Large intestine (tissue), 3 donors: ENCODE measurements at regions not wholly inside any gene's neighbourhood (a gene's known extent, or its start where the extent isn't known, plus 50 kb on each side); places are given as distances from the start of the nearest gene placed in this dataset.
"Not testable (repeated sequence)": the region's sequence is repeated elsewhere in the genome, so short reads cannot be mapped to it uniquely, and the experiment has no call there.

Experiments
- DNase-seq, 2 donors: peaks; one replicate each; pipeline versions ENCODE4 v3.0.0 to v3.0.0-alpha.2; 2013
- H3K27ac ChIP-seq: one replicate; pipeline ENCODE4 v1.5.1; 2013; ENCODE audit warnings: low read length
- H3K27me3 ChIP-seq: 2 replicates; pipeline ENCODE4 v1.6.1; 2013; ENCODE audit warnings: low read length; ENCODE audit not compliant: control insufficient read depth, insufficient read depth
- H3K36me3 ChIP-seq: 2 replicates; pipeline ENCODE4 v1.6.1; 2013; ENCODE audit warnings: low read length; ENCODE audit not compliant: control insufficient read depth, insufficient read depth
- H3K4me1 ChIP-seq: one replicate; pipeline ENCODE4 v1.6.1; 2013; ENCODE audit warnings: low read length; ENCODE audit not compliant: control insufficient read depth, insufficient read depth
- H3K4me3 ChIP-seq: one replicate; pipeline ENCODE4 v1.5.1; 2013; ENCODE audit warnings: low read length
- H3K9me3 ChIP-seq: one replicate; pipeline ENCODE4 v1.6.1; 2013; ENCODE audit warnings: mild to moderate bottlenecking, low read depth, low read length, moderate library complexity; ENCODE audit not compliant: control insufficient read depth
- WGBS: methylation state at CpG from one replicate; pipeline ENCODE4 v1.1.5; 2013; ENCODE audit warnings: low lambda C conversion rate; ENCODE audit not compliant: insufficient coverage; 5-methylcytosine and 5-hydroxymethylcytosine counted together

GRCh38 chr13:56558698-56559320, 581.9 kb upstream of the PRR20A start:
- no peak for DNase-seq
- no CpG with 5 or more reads among the region's 4 CpGs for WGBS
- Histone ChIP-seq H3K9me3 (no peaks in the 10 kb centered on the region), H3K27me3 (no peaks in the 10 kb centered on the region), H3K4me3 (no peak overlapping the region), H3K36me3 (no peaks in the 10 kb centered on the region), H3K27ac (no peak overlapping the region), H3K4me1 (no peaks in the 10 kb centered on the region)

GRCh38 chr13:56561327-56561726, 579.4 kb upstream of the PRR20A start:
- Histone ChIP-seq H3K27me3 (no peaks in the 10 kb centered on the region), H3K36me3 (no peaks in the 10 kb centered on the region), H3K4me1 (no peaks in the 10 kb centered on the region), H3K27ac (no peak overlapping the region), H3K4me3 (no peak overlapping the region), H3K9me3 (no peaks in the 10 kb centered on the region)
- 81% methylated on average over 1 of the region's 2 CpGs for WGBS
- no peak for DNase-seq

GRCh38 chr13:56563663-56564062, 577.1 kb upstream of the PRR20A start:
- Histone ChIP-seq H3K4me3 (no peak overlapping the region), H3K27me3 (no peaks in the 10 kb centered on the region), H3K27ac (no peak overlapping the region), H3K9me3 (no peaks in the 10 kb centered on the region), H3K36me3 (no peaks in the 10 kb centered on the region), H3K4me1 (no peaks in the 10 kb centered on the region)
- DNase-seq, result no peak
- WGBS, result no CpG with 5 or more reads among the region's 4 CpGs

- Histone ChIP-seq H3K9me3 (peaks cover 3% of the 10 kb centered on the region), H3K27ac (no peak overlapping the region), H3K27me3 (no peaks in the 10 kb centered on the region), H3K4me3 (no peak overlapping the region), H3K36me3 (no peaks in the 10 kb centered on the region), H3K4me1 (no peaks in the 10 kb centered on the region)
- 60% methylated on average over 1 of the region's 1 CpG for WGBS
- no peak for DNase-seq
These were observed 553.7 kb upstream of the PRR20A start for GRCh38 chr13:56586976-56587375.

- Histone ChIP-seq H3K9me3 (peaks cover 3% of the 10 kb centered on the region), H3K27ac (no peak overlapping the region), H3K4me1 (no peaks in the 10 kb centered on the region), H3K4me3 (no peak overlapping the region), H3K36me3 (no peaks in the 10 kb centered on the region), H3K27me3 (no peaks in the 10 kb centered on the region)
- DNase-seq, result no peak
- WGBS, result 100% methylated on average over 2 of the region's 4 CpGs
These were observed 525.1 kb upstream of the PRR20A start for GRCh38 chr13:56615572-56615971.

GRCh38 chr13:56622840-56623239, 517.9 kb upstream of the PRR20A start:
- Histone ChIP-seq H3K27me3 (no peaks in the 10 kb centered on the region), H3K27ac (no peak overlapping the region), H3K4me1 (no peaks in the 10 kb centered on the region), H3K9me3 (peaks cover 18% of the 10 kb centered on the region), H3K36me3 (no peaks in the 10 kb centered on the region), H3K4me3 (no peak overlapping the region)
- no CpG with 5 or more reads among the region's 4 CpGs for WGBS
- no peak for DNase-seq

- not testable (repeated sequence) for H3K27me3 ChIP-seq, H3K4me3 ChIP-seq, DNase-seq, H3K9me3 ChIP-seq, H3K27ac ChIP-seq, H3K36me3 ChIP-seq, H3K4me1 ChIP-seq
- no CpG with 5 or more reads among the region's 6 CpGs for WGBS
These were observed 511.8 kb upstream of the PRR20A start for GRCh38 chr13:56628886-56629285.

- WGBS, result 100% methylated on average over 1 of the region's 3 CpGs
- H3K9me3 ChIP-seq, DNase-seq, H3K4me3 ChIP-seq, H3K36me3 ChIP-seq, H3K27me3 ChIP-seq, H3K27ac ChIP-seq, H3K4me1 ChIP-seq: not testable (repeated sequence)
These were observed 509.7 kb upstream of the PRR20A start for GRCh38 chr13:56631060-56631459.

GRCh38 chr13:56653043-56653442, 487.7 kb upstream of the PRR20A start:
- no peaks in the 10 kb centered on the region for H3K4me1 ChIP-seq
- H3K27ac ChIP-seq, result no peak overlapping the region
- H3K9me3 ChIP-seq, result no peaks in the 10 kb centered on the region
- H3K27me3 ChIP-seq, result no peaks in the 10 kb centered on the region
- DNase-seq, result no peak
- H3K4me3 ChIP-seq, result no peak overlapping the region
- WGBS, result no CpG with 5 or more reads among the region's 2 CpGs
- no peaks in the 10 kb centered on the region for H3K36me3 ChIP-seq

GRCh38 chr13:56659041-56659471, 481.7 kb upstream of the PRR20A start:
- H3K4me3 ChIP-seq, result no peak overlapping the region
- H3K27ac ChIP-seq, result no peak overlapping the region
- no peaks in the 10 kb centered on the region for H3K36me3 ChIP-seq
- H3K4me1 ChIP-seq, result no peaks in the 10 kb centered on the region
- no peak for DNase-seq
- WGBS, result no CpG with 5 or more reads among the region's 23 CpGs
- H3K27me3 ChIP-seq, result no peaks in the 10 kb centered on the region
- H3K9me3 ChIP-seq, result peaks cover 8% of the 10 kb centered on the region

GRCh38 chr13:56670563-56670962, 470.2 kb upstream of the PRR20A start:
- Histone ChIP-seq H3K4me3 (no peak overlapping the region), H3K27me3 (no peaks in the 10 kb centered on the region), H3K4me1 (no peaks in the 10 kb centered on the region), H3K36me3 (no peaks in the 10 kb centered on the region), H3K9me3 (no peaks in the 10 kb centered on the region), H3K27ac (no peak overlapping the region)
- no peak for DNase-seq
- WGBS, result 100% methylated on average over 1 of the region's 2 CpGs
